ENCODE measurements at regions not wholly inside any gene's neighbourhood (a gene's known extent, or its start where the extent isn't known, plus 50 kb on each side); places are given as distances from the start of the nearest gene placed in this dataset.

DNA sequence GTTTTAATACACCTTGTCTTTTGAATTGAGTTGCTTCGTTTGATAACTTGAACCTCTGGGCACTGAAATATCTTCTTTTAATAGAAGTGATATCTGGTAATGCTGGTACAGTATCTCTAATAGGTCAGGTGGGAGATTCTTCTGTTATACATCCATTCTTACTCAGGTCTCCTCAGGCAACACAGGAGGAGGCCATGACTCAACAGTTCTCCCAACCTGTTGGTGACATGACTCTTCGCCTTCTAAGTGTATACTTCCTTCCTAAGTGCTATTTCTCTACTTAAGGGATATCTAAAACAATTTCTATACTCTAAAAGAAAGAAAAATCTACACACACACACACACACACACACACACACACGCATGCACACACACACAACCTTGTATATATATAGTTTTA lies 509.1 kb downstream of the PCNX1 start:
- TF ChIP-seq, protein P1, sequence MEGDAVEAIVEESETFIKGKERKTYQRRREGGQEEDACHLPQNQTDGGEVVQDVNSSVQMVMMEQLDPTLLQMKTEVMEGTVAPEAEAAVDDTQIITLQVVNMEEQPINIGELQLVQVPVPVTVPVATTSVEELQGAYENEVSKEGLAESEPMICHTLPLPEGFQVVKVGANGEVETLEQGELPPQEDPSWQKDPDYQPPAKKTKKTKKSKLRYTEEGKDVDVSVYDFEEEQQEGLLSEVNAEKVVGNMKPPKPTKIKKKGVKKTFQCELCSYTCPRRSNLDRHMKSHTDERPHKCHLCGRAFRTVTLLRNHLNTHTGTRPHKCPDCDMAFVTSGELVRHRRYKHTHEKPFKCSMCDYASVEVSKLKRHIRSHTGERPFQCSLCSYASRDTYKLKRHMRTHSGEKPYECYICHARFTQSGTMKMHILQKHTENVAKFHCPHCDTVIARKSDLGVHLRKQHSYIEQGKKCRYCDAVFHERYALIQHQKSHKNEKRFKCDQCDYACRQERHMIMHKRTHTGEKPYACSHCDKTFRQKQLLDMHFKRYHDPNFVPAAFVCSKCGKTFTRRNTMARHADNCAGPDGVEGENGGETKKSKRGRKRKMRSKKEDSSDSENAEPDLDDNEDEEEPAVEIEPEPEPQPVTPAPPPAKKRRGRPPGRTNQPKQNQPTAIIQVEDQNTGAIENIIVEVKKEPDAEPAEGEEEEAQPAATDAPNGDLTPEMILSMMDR (IDR thresholded peaks at IDR 0.05; ENCODE audit: low read depth, low read length): no peak
- no peak for TF ChIP-seq POLR2A (IDR thresholded peaks at IDR 0.05; ENCODE audit: extremely low read depth, insufficient read length)

Measured in NB4 (cell line).